Suprapubic skin (tissue), 4 donors: ENCODE measurements at regions not wholly inside any gene's neighbourhood (a gene's known extent, or its start where the extent isn't known, plus 50 kb on each side); places are given as distances from the start of the nearest gene placed in this dataset.

Experiments
- DNase-seq, 2 donors: peaks; one replicate each; pipeline ENCODE4 v3.0.0-alpha.2; 2019; ENCODE audit warnings: low spot score in 2 of 2
- H3K27ac ChIP-seq: fragments of 200-600 bp; sonication (generic); one replicate; pipeline ENCODE4 v1.5.1; 2019
- H3K27me3 ChIP-seq: fragments of 200-600 bp; sonication (generic); one replicate; pipeline ENCODE4 v1.5.1; 2019
- H3K36me3 ChIP-seq: fragments of 200-600 bp; sonication (generic); one replicate; pipeline ENCODE4 v1.5.1; 2019
- H3K4me1 ChIP-seq: fragments of 200-600 bp; sonication (generic); one replicate; pipeline ENCODE4 v1.5.1; 2019
- H3K4me3 ChIP-seq: fragments of 200-600 bp; sonication (generic); one replicate; pipeline ENCODE4 v1.5.1; 2019; ENCODE audit warnings: mild to moderate bottlenecking
- H3K9me3 ChIP-seq: fragments of 200-600 bp; sonication (generic); one replicate; pipeline ENCODE4 v1.5.1; 2019
- CTCF ChIP-seq, 2 donors: fragments of 200-600 bp in 1 of 2; fragments of 450-650 bp in 1 of 2; sonication (generic) in 1 of 2; IDR thresholded peaks; one replicate each; pipeline ENCODE4 v1.5.1; 2016 to 2019; ENCODE audit warnings: antibody characterized with exemption in 2 of 2, mild to moderate bottlenecking in 1 of 2, moderate library complexity in 1 of 2
- EP300 ChIP-seq: sonication (generic); formaldehyde crosslinking; IDR thresholded peaks from one replicate; pipeline ENCODE4 v1.6.1; 2017; ENCODE audit warnings: antibody characterized with exemption
- POLR2A ChIP-seq, 2 donors: fragments of 450-650 bp; IDR thresholded peaks; one replicate each; pipeline ENCODE4 v1.6.1; 2017; ENCODE audit warnings: antibody characterized with exemption in 2 of 2, mild to moderate bottlenecking in 2 of 2, moderate library complexity in 2 of 2
- POLR2AphosphoS5 ChIP-seq, 3 donors: sonication (generic); formaldehyde crosslinking; IDR thresholded peaks; one replicate each; pipeline ENCODE4 v1.6.1; 2017; ENCODE audit warnings: antibody characterized with exemption in 3 of 3
- WGBS: methylation state at CpG from one replicate; pipeline ENCODE4 v1.1.5; 2018; 5-methylcytosine and 5-hydroxymethylcytosine counted together

DNA sequence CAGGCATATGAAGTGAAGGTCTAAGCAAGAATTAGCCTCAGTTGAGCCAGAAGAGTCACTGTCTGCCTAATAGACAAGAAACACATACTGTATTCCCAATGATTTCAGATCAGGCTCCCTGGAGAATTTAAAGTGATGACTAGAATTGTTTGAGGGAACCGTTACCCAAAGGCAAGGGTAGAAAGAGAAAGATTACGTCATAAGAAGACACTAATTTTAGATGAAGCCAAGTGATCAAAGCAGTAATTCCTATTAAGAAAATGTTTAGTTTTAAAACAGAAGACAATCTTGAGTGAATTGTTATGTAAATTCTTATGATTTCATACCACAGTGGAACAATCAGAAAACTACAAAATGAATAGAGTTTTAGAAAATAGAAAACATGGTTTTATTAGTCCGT, 194.5 kb upstream of the ARSJ start:
- Histone ChIP-seq H3K27me3 (no peaks in the 10 kb centered on the region), H3K4me1 (no peaks in the 10 kb centered on the region), H3K4me3 (no peak overlapping the region), H3K9me3 (no peaks in the 10 kb centered on the region), H3K27ac (no peak overlapping the region), H3K36me3 (no peaks in the 10 kb centered on the region)
- 89% methylated on average over 3 of the region's 3 CpGs for WGBS
- no peak for TF ChIP-seq POLR2A (IDR thresholded peaks at IDR 0.05)
- no peak for TF ChIP-seq EP300
- DNase-seq = no peak

GRCh38 chr4:114177628-114178027, 198.2 kb upstream of the ARSJ start:
- Histone ChIP-seq H3K9me3 (no peaks in the 10 kb centered on the region), H3K4me1 (no peaks in the 10 kb centered on the region), H3K27ac (no peak overlapping the region), H3K4me3 (no peak overlapping the region), H3K27me3 (no peaks in the 10 kb centered on the region), H3K36me3 (no peaks in the 10 kb centered on the region)
- TF ChIP-seq POLR2AphosphoS5 (IDR thresholded peaks at IDR 0.05) (no peak), EP300 (no peak), CTCF (IDR thresholded peaks at IDR 0.05) (no peak), POLR2A (IDR thresholded peaks at IDR 0.05) (no peak)
- WGBS = 82% methylated on average over 2 of the region's 2 CpGs
- DNase-seq = no peak

DNA sequence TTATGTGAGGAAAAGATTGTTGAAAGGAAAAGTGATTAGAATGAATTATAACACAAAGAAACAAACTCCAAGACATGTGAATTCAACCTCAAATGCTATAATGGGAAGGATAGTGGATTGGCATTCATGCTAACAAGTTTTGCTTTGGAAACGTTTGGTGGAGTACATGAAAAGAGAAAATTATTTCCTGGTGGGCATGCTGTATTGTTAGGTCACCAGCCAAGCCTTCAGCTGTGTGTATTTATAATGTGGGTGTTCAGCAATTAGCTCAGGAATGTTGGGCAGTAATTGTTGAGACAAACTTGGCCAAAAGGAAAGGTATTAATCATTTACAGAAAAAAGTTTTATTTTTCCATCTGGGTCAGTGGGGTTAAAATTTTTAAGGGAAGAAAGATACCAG, 198.9 kb upstream of the ARSJ start:
- Histone ChIP-seq H3K4me3 (no peak overlapping the region), H3K27me3 (no peaks in the 10 kb centered on the region), H3K9me3 (no peaks in the 10 kb centered on the region), H3K27ac (no peak overlapping the region), H3K36me3 (no peaks in the 10 kb centered on the region), H3K4me1 (no peaks in the 10 kb centered on the region)
- TF ChIP-seq CTCF (IDR thresholded peaks at IDR 0.05) (no peak), POLR2A (IDR thresholded peaks at IDR 0.05) (no peak), EP300 (no peak), POLR2AphosphoS5 (IDR thresholded peaks at IDR 0.05) (no peak)
- 16% methylated on average over 1 of the region's 1 CpG for WGBS
- no peak for DNase-seq

DNA sequence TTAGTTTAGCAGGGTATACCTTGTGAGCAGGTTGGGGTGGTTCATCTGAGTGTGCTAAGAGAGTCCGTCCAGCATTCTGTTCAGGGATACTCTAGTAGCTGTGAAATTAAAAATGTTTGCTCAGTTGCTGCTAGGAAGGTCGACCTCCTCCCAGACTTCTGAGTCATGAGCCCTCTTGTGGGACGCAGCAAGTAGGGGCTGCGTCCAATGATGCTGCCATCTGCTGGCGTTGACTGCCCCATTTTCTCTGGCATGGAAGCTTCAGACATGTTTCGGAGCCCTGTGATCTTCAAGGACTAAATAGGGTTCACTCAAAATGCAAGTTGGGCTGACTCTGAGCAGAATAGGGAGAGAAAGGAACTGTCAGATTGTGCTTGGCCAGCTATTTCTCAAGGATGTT, 201.0 kb upstream of the ARSJ start:
- no peak overlapping the region for H3K4me3 ChIP-seq
- H3K27me3 ChIP-seq = no peaks in the 10 kb centered on the region
- no peak overlapping the region for H3K27ac ChIP-seq
- no peaks in the 10 kb centered on the region for H3K36me3 ChIP-seq
- H3K4me1 ChIP-seq = no peaks in the 10 kb centered on the region
- whole genome bisulfite sequencing = 56% methylated on average over 6 of the region's 6 CpGs
- TF ChIP-seq CTCF (IDR thresholded peaks at IDR 0.05) (peak in 1 of 2 donors; percentile 36), POLR2A (IDR thresholded peaks at IDR 0.05) (no peak)
- no peak for DNase-seq
- no peaks in the 10 kb centered on the region for H3K9me3 ChIP-seq

GRCh38 chr4:114184901-114185300, 205.5 kb upstream of the ARSJ start:
- H3K36me3 ChIP-seq = no peaks in the 10 kb centered on the region
- no peak overlapping the region for H3K4me3 ChIP-seq
- H3K27ac ChIP-seq = no peak overlapping the region
- TF ChIP-seq EP300 = no peak
- no peak for TF ChIP-seq POLR2AphosphoS5 (IDR thresholded peaks at IDR 0.05)
- no peak for TF ChIP-seq CTCF (IDR thresholded peaks at IDR 0.05)
- no peaks in the 10 kb centered on the region for H3K27me3 ChIP-seq
- no peaks in the 10 kb centered on the region for H3K9me3 ChIP-seq
- no peak for DNase-seq
- H3K4me1 ChIP-seq = no peaks in the 10 kb centered on the region
- WGBS = 92% methylated on average over 3 of the region's 3 CpGs

GRCh38 chr4:114187592-114187991, 208.1 kb upstream of the ARSJ start:
- no peak overlapping the region for H3K27ac ChIP-seq
- TF ChIP-seq EP300 (no peak), POLR2A (IDR thresholded peaks at IDR 0.05) (no peak)
- no peak overlapping the region for H3K4me3 ChIP-seq
- H3K27me3 ChIP-seq = no peaks in the 10 kb centered on the region
- H3K9me3 ChIP-seq = no peaks in the 10 kb centered on the region
- H3K4me1 ChIP-seq = no peaks in the 10 kb centered on the region
- H3K36me3 ChIP-seq = no peaks in the 10 kb centered on the region
- DNase-seq = no peak
